GM12878 (cell line): ENCODE measurements at regions not wholly inside any gene's neighbourhood (a gene's known extent, or its start where the extent isn't known, plus 50 kb on each side); places are given as distances from the start of the nearest gene placed in this dataset.

Source experiments
- ATAC-seq: fragments of 200-7000 bp; cut with Tn5 transposase; 3 replicates; pipeline ENCODE4 v1.9.1; 2020; ENCODE audit warnings: mild to moderate bottlenecking, moderate library complexity
- BruUV-seq: library from RNA; stranded (reverse); fragments of 400-500 nt; replicated peaks from 2 replicates; lab custom pipeline; 2021; lab: Mats Ljungman, UMichigan
- CTCF ChIA-PET: fragments of 300-600 bp; sonication (Branson Sonifier 250); formaldehyde crosslinking; extraction: SDS; loops from one replicate; lab custom pipeline; 2021; ENCODE audit warnings: inconsistent platforms; lab: Yijun Ruan, JAX
- POLR2A ChIA-PET: fragments of 350-600 bp; formaldehyde crosslinking; extraction: SDS; loops from one replicate; lab custom pipeline; 2021; ENCODE audit warnings: inconsistent platforms; lab: Charles Lee
- RAD21 ChIA-PET: fragments of 300-600 bp; sonication (Branson Sonifier 250); formaldehyde crosslinking; loops from one replicate; lab custom pipeline; 2023; ENCODE audit warnings: antibody characterized with exemption; ENCODE audit not compliant: unreplicated experiment; lab: Charles Lee
- SMC1A ChIA-PET: fragments of 300-600 bp; sonication (Branson Sonifier 250); formaldehyde crosslinking; loops from one replicate; lab custom pipeline; 2023; ENCODE audit not compliant: unreplicated experiment, uncharacterized antibody; lab: Charles Lee
- DNase-seq: peaks from one replicate; pipeline ENCODE4 v3.0.0-alpha.2; 2011; ENCODE audit warnings: low read depth, low spot score
- FAIRE-seq: peaks from 3 replicates; lab custom pipeline; 2011; peaks lifted over from hg19 to GRCh38; lab: Jason Lieb, UNC
- H2AFZ ChIP-seq: 2 replicates; pipeline ENCODE4 v1.6.0; 2011; ENCODE audit warnings: low read depth, low read length, control low read depth; ENCODE audit not compliant: control insufficient read depth
- H3K27ac ChIP-seq: 2 replicates; pipeline ENCODE4 v1.5.1; 2011; ENCODE audit warnings: control low read depth; ENCODE audit not compliant: control insufficient read depth, insufficient read depth
- H3K27me3 ChIP-seq, 2 experiments: replicated peaks in 1 of 2; 2 replicates each; pipeline versions ENCODE4 v1.6.0 to v1.6.1; 2011; ENCODE audit warnings: low read length in 1 of 2; ENCODE audit not compliant: control insufficient read depth in 2 of 2, insufficient read depth in 2 of 2
- H3K36me3 ChIP-seq, 2 experiments: 2 replicates each; pipeline ENCODE4 v1.5.1; 2011; ENCODE audit warnings: low read length in 1 of 2; ENCODE audit not compliant: control insufficient read depth in 2 of 2, insufficient read depth in 2 of 2
- H3K4me1 ChIP-seq: 2 replicates; pipeline ENCODE4 v1.6.1; 2011; ENCODE audit warnings: mild to moderate bottlenecking, low read length, moderate library complexity, mixed read lengths; ENCODE audit not compliant: control insufficient read depth, insufficient read depth
- H3K4me2 ChIP-seq: 2 replicates; pipeline ENCODE4 v1.6.0; 2011; ENCODE audit warnings: control low read depth; ENCODE audit not compliant: control insufficient read depth, insufficient read depth
- H3K4me3 ChIP-seq: fragments of 200-600 bp; sonication (generic); 2 replicates; pipeline ENCODE4 v1.5.1; 2016
- H3K79me2 ChIP-seq: 2 replicates; pipeline ENCODE4 v1.6.0; 2011; ENCODE audit warnings: low read length; ENCODE audit not compliant: control insufficient read depth, insufficient read depth
- H3K9ac ChIP-seq: 2 replicates; pipeline ENCODE4 v1.8.0; 2011; ENCODE audit warnings: low read length, control low read depth, mixed read lengths; ENCODE audit not compliant: control insufficient read depth, insufficient read depth
- H3K9me3 ChIP-seq: replicated peaks from 3 replicates; pipeline ENCODE4 v1.5.1; 2011; ENCODE audit warnings: mild to moderate bottlenecking, low read length; ENCODE audit not compliant: control insufficient read depth, insufficient read depth
- H4K20me1 ChIP-seq: 2 replicates; pipeline ENCODE4 v1.6.0; 2011; ENCODE audit not compliant: control insufficient read depth, insufficient read depth
- CEBPZ ChIP-seq: fragments of 150-350 bp; IDR thresholded peaks from 2 replicates; pipeline ENCODE4 v1.6.1; 2016; ENCODE audit warnings: low read depth, low read length
- CTCF ChIP-seq, 3 experiments: IDR thresholded peaks in 2 of 3; conservative IDR thresholded peaks in 1 of 3; 2 replicates each; pipeline ENCODE4 v1.5.1; 2011; ENCODE audit warnings: low read depth in 3 of 3, low read length in 3 of 3, mild to moderate bottlenecking in 3 of 3, control low read depth in 2 of 3, moderate library complexity in 2 of 3, inconsistent platforms in 1 of 3, mixed read lengths in 1 of 3; ENCODE audit not compliant: control insufficient read depth in 2 of 3, insufficient read depth in 1 of 3; ENCODE audit errors: extremely low read depth in 1 of 3
- HDAC6 ChIP-seq: fragments of 200-600 bp; sonication (generic); IDR thresholded peaks from one replicate; pipeline ENCODE4 v1.8.0; 2017; ENCODE audit warnings: antibody characterized with exemption; ENCODE audit not compliant: unreplicated experiment
- MEF2B ChIP-seq: fragments of 450-650 bp; IDR thresholded peaks from 2 replicates; pipeline ENCODE4 v1.6.1; 2018; ENCODE audit warnings: mild to moderate bottlenecking, moderate library complexity; ENCODE audit not compliant: partially characterized antibody, poor library complexity, severe bottlenecking
- NFXL1 ChIP-seq: fragments of 450-650 bp; IDR thresholded peaks from 2 replicates; pipeline ENCODE4 v1.6.1; 2017; ENCODE audit warnings: antibody characterized with exemption, mild to moderate bottlenecking, borderline replicate concordance
- RFX5 ChIP-seq: IDR thresholded peaks from 2 replicates; pipeline ENCODE4 v1.6.1; 2011; ENCODE audit warnings: low read depth, low read length, improper control_type of control experiment
- SUZ12 ChIP-seq: fragments of 200-600 bp; sonication (generic); IDR thresholded peaks from one replicate; pipeline ENCODE4 v1.6.1; 2018; ENCODE audit warnings: antibody characterized with exemption, mild to moderate bottlenecking; ENCODE audit not compliant: unreplicated experiment
- TCF7 ChIP-seq: IDR thresholded peaks from 2 replicates; pipeline ENCODE4 v1.6.1; 2014; ENCODE audit warnings: antibody characterized with exemption, borderline replicate concordance
- USF1 ChIP-seq: IDR thresholded peaks from 2 replicates; pipeline ENCODE4 v1.6.1; 2011; ENCODE audit warnings: borderline replicate concordance, low read depth, mild to moderate bottlenecking, moderate library complexity, mixed read lengths, low read length; ENCODE audit not compliant: insufficient read depth; ENCODE audit errors: extremely low read length
- YBX1 ChIP-seq: fragments of 450-650 bp; IDR thresholded peaks from 2 replicates; pipeline ENCODE4 v1.6.1; 2016; ENCODE audit warnings: antibody characterized with exemption
- ZBTB4 ChIP-seq: fragments of 450-650 bp; formaldehyde crosslinking; IDR thresholded peaks from 2 replicates; pipeline ENCODE4 v1.4.0; 2022; ENCODE audit warnings: mild to moderate bottlenecking, moderate library complexity
- in situ Hi-C: fragments of 300-500 bp; cut with MboI; formaldehyde crosslinking; loops from 9 replicates; pipeline ENCODE4 v1.14.3; 2018; ENCODE audit warnings: mixed read lengths
- intact Hi-C: fragments of 100-400 bp; cut with micrococcal nuclease; formaldehyde crosslinking; loops from one replicate; pipeline ENCODE4 v1.14.2; 2022; ENCODE audit not compliant: unreplicated experiment
- TF ChIP-seq, protein P1 (sequence below): fragments of 450-650 bp; IDR thresholded peaks from 2 replicates; pipeline ENCODE4 v1.6.1; 2018; ENCODE audit warnings: borderline replicate concordance, mild to moderate bottlenecking; ENCODE audit not compliant: partially characterized antibody

GRCh38 chr12:91401190-91401589 is 218.6 kb upstream of the DCN start:
- CTCF ChIA-PET: interaction anchor here (2.7 kb wide), 1 partner anchor 19 kb away, joined by 15 read pairs; no protein-coding TSS in a partner anchor
- H2AFZ ChIP-seq: no peak overlapping the region
- no peaks in the 10 kb centered on the region; the same call in 1 of the 2 replicates for H3K4me1 ChIP-seq
- H3K9me3 ChIP-seq: no peaks in the 10 kb centered on the region; the same call in 2 of the 3 replicates
- ATAC-seq: no peak
- in situ Hi-C loops: no loop called here
- H3K9ac ChIP-seq: no peak overlapping the region
- DNase-seq: no peak
- no peak overlapping the region for H3K4me2 ChIP-seq
- H3K4me3 ChIP-seq: no peak overlapping the region
- H4K20me1 ChIP-seq: no peaks in the 10 kb centered on the region
- RAD21 ChIA-PET: no interaction called here
- no peaks in the 10 kb centered on the region for H3K36me3 ChIP-seq
- intact Hi-C loops: no loop called here
- FAIRE-seq: no peak
- no peaks in the 10 kb centered on the region for H3K27me3 ChIP-seq
- no peaks in the 10 kb centered on the region for H3K79me2 ChIP-seq
- no TSS peak for BruUV-seq
- POLR2A ChIA-PET: no interaction called here
- H3K27ac ChIP-seq: no peak overlapping the region
- SMC1A ChIA-PET: interaction anchor here (2.8 kb wide), 1 partner anchor 20 kb away, joined by 10 read pairs; no protein-coding TSS in a partner anchor
- TF ChIP-seq RFX5 (no peak), NFXL1 (no peak), SUZ12 (no peak), TCF7 (no peak), CTCF (IDR thresholded peaks at IDR 0.05 in 2 of 3, conservative IDR thresholded peaks at IDR 0.05 in 1 of 3; ENCODE audit: control insufficient read depth in 2 of 3, extremely low read depth in 1 of 3, insufficient read depth in 1 of 3, low read depth in 3 of 3, low read length in 3 of 3) (no peak), USF1 (no peak), MEF2B (no peak), ZBTB4 (no peak), YBX1 (no peak), CEBPZ (no peak), HDAC6 (no peak)
- TF ChIP-seq, protein P1, sequence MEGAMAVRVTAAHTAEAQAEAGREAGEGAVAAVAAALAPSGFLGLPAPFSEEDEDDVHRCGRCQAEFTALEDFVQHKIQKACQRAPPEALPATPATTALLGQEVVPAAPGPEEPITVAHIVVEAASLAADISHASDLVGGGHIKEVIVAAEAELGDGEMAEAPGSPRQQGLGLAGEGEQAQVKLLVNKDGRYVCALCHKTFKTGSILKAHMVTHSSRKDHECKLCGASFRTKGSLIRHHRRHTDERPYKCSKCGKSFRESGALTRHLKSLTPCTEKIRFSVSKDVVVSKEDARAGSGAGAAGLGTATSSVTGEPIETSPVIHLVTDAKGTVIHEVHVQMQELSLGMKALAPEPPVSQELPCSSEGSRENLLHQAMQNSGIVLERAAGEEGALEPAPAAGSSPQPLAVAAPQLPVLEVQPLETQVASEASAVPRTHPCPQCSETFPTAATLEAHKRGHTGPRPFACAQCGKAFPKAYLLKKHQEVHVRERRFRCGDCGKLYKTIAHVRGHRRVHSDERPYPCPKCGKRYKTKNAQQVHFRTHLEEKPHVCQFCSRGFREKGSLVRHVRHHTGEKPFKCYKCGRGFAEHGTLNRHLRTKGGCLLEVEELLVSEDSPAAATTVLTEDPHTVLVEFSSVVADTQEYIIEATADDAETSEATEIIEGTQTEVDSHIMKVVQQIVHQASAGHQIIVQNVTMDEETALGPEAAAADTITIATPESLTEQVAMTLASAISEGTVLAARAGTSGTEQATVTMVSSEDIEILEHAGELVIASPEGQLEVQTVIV: no peak
